ENCODE measurements at regions not wholly inside any gene's neighbourhood (a gene's known extent, or its start where the extent isn't known, plus 50 kb on each side); places are given as distances from the start of the nearest gene placed in this dataset.

GRCh38 chr6:51553246-51554015 is 534.0 kb downstream of the PKHD1 start:
- no peak for DNase-seq (ENCODE audit: low read depth)
- in situ Hi-C loops (cut with HindIII; ENCODE audit: low pct_unique_long_range_greater_than_20kb, low sequenced_read_pairs), result no loop called here

DNA sequence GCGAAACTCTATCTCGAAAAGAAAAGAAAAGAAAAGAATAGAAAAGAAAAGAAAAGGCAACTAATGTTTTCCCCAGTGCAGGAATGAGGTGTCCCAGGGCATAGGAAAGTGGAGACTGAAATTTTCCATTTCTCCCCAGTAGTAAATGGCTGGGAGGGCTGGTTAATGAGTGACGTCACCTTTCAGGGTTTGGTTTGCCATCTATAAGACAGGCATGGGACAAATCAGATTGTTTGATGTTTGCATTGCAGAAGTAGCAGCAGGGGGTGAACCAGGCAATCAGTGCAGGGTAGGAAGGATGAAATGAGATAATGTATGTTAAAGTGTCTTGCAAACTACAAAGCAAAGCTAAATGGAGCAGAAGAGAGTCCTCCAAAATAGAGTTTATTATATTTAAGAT is 533.4 kb downstream of the PKHD1 start:
- in situ Hi-C loops (cut with HindIII; ENCODE audit: low pct_unique_long_range_greater_than_20kb, low sequenced_read_pairs), result no loop called here
- no peak for DNase-seq (ENCODE audit: low read depth)

GRCh38 chr6:51559059-51559458 is 528.4 kb downstream of the PKHD1 start:
- in situ Hi-C loops (cut with HindIII; ENCODE audit: low pct_unique_long_range_greater_than_20kb, low sequenced_read_pairs), result no loop called here
- no peak for DNase-seq (ENCODE audit: low read depth)

- no peak for DNase-seq (ENCODE audit: low read depth)
- in situ Hi-C loops (cut with HindIII; ENCODE audit: low pct_unique_long_range_greater_than_20kb, low sequenced_read_pairs), result no loop called here
Measured at GRCh38 chr6:51562198-51562597, 525.2 kb downstream of the PKHD1 start.

Measured in Caki2 (cell line).